ENCODE measurements at regions not wholly inside any gene's neighbourhood (a gene's known extent, or its start where the extent isn't known, plus 50 kb on each side); places are given as distances from the start of the nearest gene placed in this dataset.

DNA sequence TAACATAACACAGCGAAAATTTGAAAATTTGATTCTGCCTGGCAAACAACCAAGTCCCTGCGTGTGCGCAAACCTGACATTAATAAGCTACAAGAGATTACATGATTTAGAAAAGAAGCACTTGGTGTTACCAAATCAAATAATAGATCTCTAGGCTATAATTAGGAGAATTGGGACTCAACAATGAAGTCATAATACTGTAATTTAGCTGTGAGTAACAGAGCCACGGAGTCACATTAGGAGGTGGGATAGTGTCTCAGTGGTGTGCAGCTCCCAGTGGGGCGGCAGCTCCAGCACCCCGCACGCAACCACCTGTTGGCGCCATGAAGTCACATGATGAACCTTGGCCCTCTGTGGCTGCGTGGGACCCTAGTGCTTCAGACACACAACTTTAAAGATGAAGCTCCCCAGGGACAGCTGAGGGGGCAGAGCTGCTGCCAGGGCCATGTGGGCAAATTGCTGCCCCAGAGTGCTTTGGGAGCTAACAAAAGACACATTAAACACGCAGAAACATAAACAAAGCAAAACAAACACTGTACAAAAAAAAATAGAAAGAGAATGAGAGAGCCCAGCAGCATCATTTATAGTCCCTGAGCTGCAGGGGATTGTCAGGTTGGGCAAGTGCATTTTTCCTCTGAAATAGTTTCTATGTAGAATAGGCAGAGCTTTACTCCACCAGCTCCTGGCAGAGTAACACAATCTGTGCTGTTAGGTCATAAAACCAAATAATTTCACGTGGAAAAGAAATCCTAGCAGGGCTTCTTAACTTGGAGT is 605.6 kb downstream of the SOX6 start:
- Histone ChIP-seq H3K4me3 (no peak overlapping the region), H3K36me3 (no peaks in the 10 kb centered on the region), H3K9me3 (peaks cover 0 to 2% (median 0%) of the 10 kb centered on the region in 4 donors), H3K4me1 (no peaks in the 10 kb centered on the region), H3K27me3 (no peaks in the 10 kb centered on the region), H3K27ac (no peak overlapping the region)
- no peak for DNase-seq
- intact Hi-C loops (cut with DNase I), result no loop called here
- no peak for TF ChIP-seq POLR2A (IDR thresholded peaks at IDR 0.05)
- TF ChIP-seq, protein P1, sequence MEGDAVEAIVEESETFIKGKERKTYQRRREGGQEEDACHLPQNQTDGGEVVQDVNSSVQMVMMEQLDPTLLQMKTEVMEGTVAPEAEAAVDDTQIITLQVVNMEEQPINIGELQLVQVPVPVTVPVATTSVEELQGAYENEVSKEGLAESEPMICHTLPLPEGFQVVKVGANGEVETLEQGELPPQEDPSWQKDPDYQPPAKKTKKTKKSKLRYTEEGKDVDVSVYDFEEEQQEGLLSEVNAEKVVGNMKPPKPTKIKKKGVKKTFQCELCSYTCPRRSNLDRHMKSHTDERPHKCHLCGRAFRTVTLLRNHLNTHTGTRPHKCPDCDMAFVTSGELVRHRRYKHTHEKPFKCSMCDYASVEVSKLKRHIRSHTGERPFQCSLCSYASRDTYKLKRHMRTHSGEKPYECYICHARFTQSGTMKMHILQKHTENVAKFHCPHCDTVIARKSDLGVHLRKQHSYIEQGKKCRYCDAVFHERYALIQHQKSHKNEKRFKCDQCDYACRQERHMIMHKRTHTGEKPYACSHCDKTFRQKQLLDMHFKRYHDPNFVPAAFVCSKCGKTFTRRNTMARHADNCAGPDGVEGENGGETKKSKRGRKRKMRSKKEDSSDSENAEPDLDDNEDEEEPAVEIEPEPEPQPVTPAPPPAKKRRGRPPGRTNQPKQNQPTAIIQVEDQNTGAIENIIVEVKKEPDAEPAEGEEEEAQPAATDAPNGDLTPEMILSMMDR (IDR thresholded peaks at IDR 0.05), result no peak
- TF ChIP-seq EP300 (IDR thresholded peaks at IDR 0.05), result no peak
- WGBS, 2 donors, result 81 to 83% methylated on average over 11 of the region's 11 CpGs

DNA sequence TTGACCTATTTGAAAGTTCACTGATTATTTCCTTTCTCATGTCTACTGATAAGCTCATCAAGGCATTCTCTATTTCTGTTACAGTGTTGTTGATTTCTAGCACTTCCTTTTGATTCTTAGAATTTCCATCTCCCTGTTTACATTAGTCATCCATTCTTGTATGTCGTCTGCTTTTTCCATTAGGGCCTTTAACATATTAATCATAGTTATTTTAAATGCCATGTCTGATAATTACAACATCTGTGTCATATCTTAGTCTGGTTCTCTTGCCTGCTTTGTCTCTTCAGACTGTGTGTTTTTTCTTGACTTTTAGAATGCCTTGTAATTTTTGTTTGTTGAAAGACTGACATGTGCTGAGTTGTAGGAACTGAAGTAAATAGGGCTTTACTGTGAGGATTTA is 602.1 kb downstream of the SOX6 start:
- WGBS, 2 donors, result 54 to 73% methylated on average over 1 of the region's 1 CpG
- intact Hi-C loops (cut with DNase I), result no loop called here

DNA sequence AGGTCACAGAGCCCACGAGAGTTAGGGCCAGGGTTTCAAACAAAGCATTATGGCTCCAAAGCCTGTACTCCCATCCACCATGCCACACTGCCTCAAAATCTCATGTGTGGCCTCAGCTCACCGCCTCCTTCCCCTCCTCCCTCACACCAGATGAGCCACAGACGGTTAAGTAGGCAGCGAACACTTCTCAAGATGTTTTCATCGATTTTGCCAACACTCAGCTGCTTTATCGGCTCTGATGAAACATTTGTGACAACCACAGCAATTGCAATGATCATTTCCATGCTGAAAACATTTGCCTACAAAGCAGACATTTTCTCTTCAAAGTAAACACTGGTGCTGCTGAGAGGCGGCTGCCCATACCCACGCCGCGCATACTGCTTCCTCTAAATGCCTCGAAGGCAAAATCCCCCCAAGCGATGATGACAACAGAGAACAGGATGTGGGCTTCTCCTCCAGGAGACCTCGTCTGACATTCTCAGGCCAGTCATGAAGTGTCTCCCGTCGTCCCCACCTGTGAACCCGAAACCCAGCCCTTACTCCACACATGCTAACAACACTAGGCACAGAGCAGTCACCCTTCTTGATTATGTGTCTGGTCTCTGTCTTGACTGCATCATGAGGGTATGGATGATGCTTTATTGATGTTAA is 599.2 kb downstream of the SOX6 start:
- no peaks in the 10 kb centered on the region for H3K4me1 ChIP-seq
- peaks cover 0 to 2% (median 0%) of the 10 kb centered on the region in 4 donors for H3K9me3 ChIP-seq
- H3K36me3 ChIP-seq, result no peaks in the 10 kb centered on the region
- no peaks in the 10 kb centered on the region for H3K27me3 ChIP-seq
- no peak overlapping the region for H3K4me3 ChIP-seq
- intact Hi-C loops (cut with DNase I), result no loop called here
- no peak for DNase-seq
- no peak overlapping the region for H3K27ac ChIP-seq
- TF ChIP-seq POLR2A (IDR thresholded peaks at IDR 0.05) (no peak), POLR2AphosphoS5 (IDR thresholded peaks at IDR 0.05) (no peak), EP300 (IDR thresholded peaks at IDR 0.05) (no peak)
- TF ChIP-seq, protein P1 (IDR thresholded peaks at IDR 0.05), result no peak
- WGBS, 2 donors, result 78 to 93% methylated on average over 16 of the region's 16 CpGs

More for the DNA sequence above, 602.1 kb downstream of the SOX6 start:
- Histone ChIP-seq H3K36me3 (no peaks in the 10 kb centered on the region), H3K27ac (no peak overlapping the region), H3K27me3 (no peaks in the 10 kb centered on the region), H3K4me1 (no peaks in the 10 kb centered on the region), H3K4me3 (no peak overlapping the region), H3K9me3 (peaks cover 0 to 2% (median 0%) of the 10 kb centered on the region in 4 donors)
- TF ChIP-seq, protein P1 (IDR thresholded peaks at IDR 0.05), result no peak
- no peak for TF ChIP-seq EP300 (IDR thresholded peaks at IDR 0.05)
- no peak for TF ChIP-seq POLR2AphosphoS5 (IDR thresholded peaks at IDR 0.05)
- no peak for DNase-seq

DNA sequence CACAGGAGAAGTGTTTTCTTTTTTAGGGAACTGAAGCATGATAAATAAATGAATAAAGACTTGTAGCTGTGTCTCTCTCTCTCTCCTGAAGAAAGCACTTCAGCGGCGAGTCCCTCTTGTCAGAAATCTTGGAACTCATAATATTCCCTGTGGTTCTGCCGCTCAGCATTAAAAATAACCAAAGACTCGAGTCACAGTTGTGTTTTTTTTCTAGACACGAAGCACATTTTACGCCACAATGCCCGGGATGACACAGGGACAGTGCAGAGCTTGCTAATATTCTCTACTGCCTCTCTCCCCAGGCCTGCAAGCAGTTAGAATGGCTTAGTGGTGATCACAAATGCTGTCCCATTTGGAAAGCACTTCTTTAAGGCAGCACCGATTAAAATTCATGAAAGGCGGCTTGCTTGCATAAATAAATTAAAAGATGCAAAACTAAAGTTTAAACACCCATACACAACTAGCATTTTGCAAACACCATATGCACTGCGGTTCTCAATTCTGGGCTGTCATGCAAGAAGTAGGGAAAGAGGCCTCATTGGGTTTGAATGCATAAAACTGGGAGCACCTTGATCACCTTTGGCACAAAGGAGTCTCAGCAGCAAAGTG is 597.4 kb downstream of the SOX6 start:
- no peak overlapping the region for H3K4me3 ChIP-seq
- H3K27ac ChIP-seq, result no peak overlapping the region
- H3K9me3 ChIP-seq, result peaks cover 0 to 2% (median 0%) of the 10 kb centered on the region in 4 donors
- no peaks in the 10 kb centered on the region for H3K4me1 ChIP-seq
- TF ChIP-seq POLR2A (IDR thresholded peaks at IDR 0.05), result no peak
- TF ChIP-seq POLR2AphosphoS5 (IDR thresholded peaks at IDR 0.05), result no peak
- TF ChIP-seq EP300 (IDR thresholded peaks at IDR 0.05), result no peak
- TF ChIP-seq, protein P1 (IDR thresholded peaks at IDR 0.05), result no peak
- WGBS, 2 donors, result 89 to 95% methylated on average over 10 of the region's 10 CpGs
- H3K27me3 ChIP-seq, result no peaks in the 10 kb centered on the region
- intact Hi-C loops (cut with DNase I), result no loop called here
- no peaks in the 10 kb centered on the region for H3K36me3 ChIP-seq
- DNase-seq, result no peak
